ENCODE measurements at regions not wholly inside any gene's neighbourhood (a gene's known extent, or its start where the extent isn't known, plus 50 kb on each side); places are given as distances from the start of the nearest gene placed in this dataset.

GRCh38 chr14:82180139-82180538 lies 646.5 kb upstream of the SEL1L start:
- Histone ChIP-seq H3K36me3 (ENCODE audit: insufficient read depth, low read length) (no peaks in the 10 kb centered on the region), H3K9ac (ENCODE audit: low read depth, low read length) (no peak overlapping the region), H3K4me1 (ENCODE audit: control insufficient read depth, insufficient read depth, low read length) (no peaks in the 10 kb centered on the region), H3K4me3 (ENCODE audit: low read length) (no peak overlapping the region), H3K9me3 (replicated peaks; ENCODE audit: low read length) (peaks cover 13% of the 10 kb centered on the region), H3K4me2 (ENCODE audit: low read length) (no peak overlapping the region), H3K27me3 (ENCODE audit: control insufficient read depth, insufficient read depth, low read length) (no peaks in the 10 kb centered on the region)

GRCh38 chr14:82182646-82183045 lies 649.0 kb upstream of the SEL1L start:
- Histone ChIP-seq H3K4me2 (ENCODE audit: low read length) (no peak overlapping the region), H3K36me3 (ENCODE audit: insufficient read depth, low read length) (no peaks in the 10 kb centered on the region), H3K4me1 (ENCODE audit: control insufficient read depth, insufficient read depth, low read length) (no peaks in the 10 kb centered on the region), H3K9me3 (replicated peaks; ENCODE audit: low read length) (peaks cover 8% of the 10 kb centered on the region), H3K4me3 (ENCODE audit: low read length) (no peak overlapping the region), H3K9ac (ENCODE audit: low read depth, low read length) (no peak overlapping the region), H3K27me3 (ENCODE audit: control insufficient read depth, insufficient read depth, low read length) (no peaks in the 10 kb centered on the region)

- Histone ChIP-seq H3K9me3 (replicated peaks; ENCODE audit: low read length) (no peaks in the 10 kb centered on the region), H3K4me2 (ENCODE audit: low read length) (no peak overlapping the region), H3K27me3 (ENCODE audit: control insufficient read depth, insufficient read depth, low read length) (no peaks in the 10 kb centered on the region), H3K4me1 (ENCODE audit: control insufficient read depth, insufficient read depth, low read length) (no peaks in the 10 kb centered on the region), H3K36me3 (ENCODE audit: insufficient read depth, low read length) (no peaks in the 10 kb centered on the region), H3K9ac (ENCODE audit: low read depth, low read length) (no peak overlapping the region), H3K4me3 (ENCODE audit: low read length) (no peak overlapping the region)
Observed at GRCh38 chr14:82190742-82191141, 657.1 kb upstream of the SEL1L start.

- H3K36me3 ChIP-seq (ENCODE audit: insufficient read depth, low read length) = no peaks in the 10 kb centered on the region
- H3K9ac ChIP-seq (ENCODE audit: low read depth, low read length) = no peak overlapping the region
- no peaks in the 10 kb centered on the region for H3K4me1 ChIP-seq (ENCODE audit: control insufficient read depth, insufficient read depth, low read length)
- no peak overlapping the region for H3K4me2 ChIP-seq (ENCODE audit: low read length)
- H3K4me3 ChIP-seq (ENCODE audit: low read length) = no peak overlapping the region
- H3K27me3 ChIP-seq (ENCODE audit: control insufficient read depth, insufficient read depth, low read length) = no peaks in the 10 kb centered on the region
- no peaks in the 10 kb centered on the region for H3K9me3 ChIP-seq (replicated peaks; ENCODE audit: low read length)
Observed at GRCh38 chr14:82192387-82192786, 658.7 kb upstream of the SEL1L start.

- Histone ChIP-seq H3K36me3 (ENCODE audit: insufficient read depth, low read length) (no peaks in the 10 kb centered on the region), H3K27me3 (ENCODE audit: control insufficient read depth, insufficient read depth, low read length) (no peaks in the 10 kb centered on the region), H3K9me3 (replicated peaks; ENCODE audit: low read length) (peaks cover 5% of the 10 kb centered on the region), H3K9ac (ENCODE audit: low read depth, low read length) (no peak overlapping the region), H3K4me1 (ENCODE audit: control insufficient read depth, insufficient read depth, low read length) (no peaks in the 10 kb centered on the region), H3K4me3 (ENCODE audit: low read length) (no peak overlapping the region), H3K4me2 (ENCODE audit: low read length) (no peak overlapping the region)
Observed at GRCh38 chr14:82223276-82223675, 689.6 kb upstream of the SEL1L start.

- no peaks in the 10 kb centered on the region for H3K4me1 ChIP-seq (ENCODE audit: control insufficient read depth, insufficient read depth, low read length)
- H3K4me3 ChIP-seq (ENCODE audit: low read length) = no peak overlapping the region
- H3K27me3 ChIP-seq (ENCODE audit: control insufficient read depth, insufficient read depth, low read length) = no peaks in the 10 kb centered on the region
- no peak overlapping the region for H3K9ac ChIP-seq (ENCODE audit: low read depth, low read length)
- peaks cover 5% of the 10 kb centered on the region for H3K9me3 ChIP-seq (replicated peaks; ENCODE audit: low read length)
- no peaks in the 10 kb centered on the region for H3K36me3 ChIP-seq (ENCODE audit: insufficient read depth, low read length)
- no peak overlapping the region for H3K4me2 ChIP-seq (ENCODE audit: low read length)
Observed at GRCh38 chr14:82224610-82225009, 691.0 kb upstream of the SEL1L start.

- Histone ChIP-seq H3K4me1 (ENCODE audit: control insufficient read depth, insufficient read depth, low read length) (no peaks in the 10 kb centered on the region), H3K4me3 (ENCODE audit: low read length) (no peak overlapping the region), H3K9ac (ENCODE audit: low read depth, low read length) (no peak overlapping the region), H3K4me2 (ENCODE audit: low read length) (no peak overlapping the region), H3K9me3 (replicated peaks; ENCODE audit: low read length) (peaks cover 8% of the 10 kb centered on the region), H3K36me3 (ENCODE audit: insufficient read depth, low read length) (no peaks in the 10 kb centered on the region), H3K27me3 (ENCODE audit: control insufficient read depth, insufficient read depth, low read length) (no peaks in the 10 kb centered on the region)
Observed at GRCh38 chr14:82230748-82231147, 697.1 kb upstream of the SEL1L start.

- Histone ChIP-seq H3K4me3 (ENCODE audit: low read length) (no peak overlapping the region), H3K9ac (ENCODE audit: low read depth, low read length) (no peak overlapping the region)
Observed at GRCh38 chr14:82238649-82239048, 705.0 kb upstream of the SEL1L start.

GRCh38 chr14:82239223-82239622 lies 705.6 kb upstream of the SEL1L start:
- H3K4me1 ChIP-seq (ENCODE audit: control insufficient read depth, insufficient read depth, low read length) = no peaks in the 10 kb centered on the region
- H3K9me3 ChIP-seq (replicated peaks; ENCODE audit: low read length) = no peaks in the 10 kb centered on the region
- no peaks in the 10 kb centered on the region for H3K27me3 ChIP-seq (ENCODE audit: control insufficient read depth, insufficient read depth, low read length)
- no peak overlapping the region for H3K4me3 ChIP-seq (ENCODE audit: low read length)
- no peaks in the 10 kb centered on the region for H3K36me3 ChIP-seq (ENCODE audit: insufficient read depth, low read length)
- no peak overlapping the region for H3K9ac ChIP-seq (ENCODE audit: low read depth, low read length)
- H3K4me2 ChIP-seq (ENCODE audit: low read length) = no peak overlapping the region

More at GRCh38 chr14:82238649-82239048, 705.0 kb upstream of the SEL1L start:
- Histone ChIP-seq H3K36me3 (ENCODE audit: insufficient read depth, low read length) (no peaks in the 10 kb centered on the region), H3K4me2 (ENCODE audit: low read length) (no peak overlapping the region), H3K4me1 (ENCODE audit: control insufficient read depth, insufficient read depth, low read length) (no peaks in the 10 kb centered on the region), H3K9me3 (replicated peaks; ENCODE audit: low read length) (no peaks in the 10 kb centered on the region), H3K27me3 (ENCODE audit: control insufficient read depth, insufficient read depth, low read length) (no peaks in the 10 kb centered on the region)

- Histone ChIP-seq H3K4me1 (ENCODE audit: control insufficient read depth, insufficient read depth, low read length) (no peaks in the 10 kb centered on the region), H3K4me3 (ENCODE audit: low read length) (no peak overlapping the region), H3K9ac (ENCODE audit: low read depth, low read length) (no peak overlapping the region), H3K36me3 (ENCODE audit: insufficient read depth, low read length) (no peaks in the 10 kb centered on the region), H3K27me3 (ENCODE audit: control insufficient read depth, insufficient read depth, low read length) (no peaks in the 10 kb centered on the region), H3K4me2 (ENCODE audit: low read length) (no peak overlapping the region), H3K9me3 (replicated peaks; ENCODE audit: low read length) (no peaks in the 10 kb centered on the region)
Observed at GRCh38 chr14:82244791-82245190, 711.1 kb upstream of the SEL1L start.

GRCh38 chr14:82251494-82251893 lies 717.8 kb upstream of the SEL1L start:
- H3K4me3 ChIP-seq (ENCODE audit: low read length) = no peak overlapping the region
- no peaks in the 10 kb centered on the region for H3K4me1 ChIP-seq (ENCODE audit: control insufficient read depth, insufficient read depth, low read length)
- no peak overlapping the region for H3K9ac ChIP-seq (ENCODE audit: low read depth, low read length)
- no peak overlapping the region for H3K4me2 ChIP-seq (ENCODE audit: low read length)
- H3K36me3 ChIP-seq (ENCODE audit: insufficient read depth, low read length) = no peaks in the 10 kb centered on the region
- no peaks in the 10 kb centered on the region for H3K27me3 ChIP-seq (ENCODE audit: control insufficient read depth, insufficient read depth, low read length)
- H3K9me3 ChIP-seq (replicated peaks; ENCODE audit: low read length) = peaks cover 4% of the 10 kb centered on the region

GRCh38 chr14:82270286-82270685 lies 736.6 kb upstream of the SEL1L start:
- Histone ChIP-seq H3K9ac (ENCODE audit: low read depth, low read length) (no peak overlapping the region), H3K27me3 (ENCODE audit: control insufficient read depth, insufficient read depth, low read length) (no peaks in the 10 kb centered on the region), H3K4me3 (ENCODE audit: low read length) (no peak overlapping the region), H3K9me3 (replicated peaks; ENCODE audit: low read length) (no peaks in the 10 kb centered on the region), H3K4me2 (ENCODE audit: low read length) (no peak overlapping the region), H3K36me3 (ENCODE audit: insufficient read depth, low read length) (no peaks in the 10 kb centered on the region), H3K4me1 (ENCODE audit: control insufficient read depth, insufficient read depth, low read length) (no peaks in the 10 kb centered on the region)
